ENCODE measurements at regions not wholly inside any gene's neighbourhood (a gene's known extent, or its start where the extent isn't known, plus 50 kb on each side); places are given as distances from the start of the nearest gene placed in this dataset.

- ATAC-seq, result no peak
- Mint-ChIP-seq H3K4me1 (peaks cover 11% of the 10 kb centered on the region), H3K27me3 (ENCODE audit: low read depth) (no peaks in the 10 kb centered on the region), H3K4me3 (no peak overlapping the region), H3K27ac (no peak overlapping the region), H3K9me3 (no peaks in the 10 kb centered on the region), H3K36me3 (no peaks in the 10 kb centered on the region)
- no peak for DNase-seq (ENCODE audit: low spot score)
- ChIA-PET POLR2A (no interaction called here), CTCF (no interaction called here)
- TF ChIP-seq, protein P1, sequence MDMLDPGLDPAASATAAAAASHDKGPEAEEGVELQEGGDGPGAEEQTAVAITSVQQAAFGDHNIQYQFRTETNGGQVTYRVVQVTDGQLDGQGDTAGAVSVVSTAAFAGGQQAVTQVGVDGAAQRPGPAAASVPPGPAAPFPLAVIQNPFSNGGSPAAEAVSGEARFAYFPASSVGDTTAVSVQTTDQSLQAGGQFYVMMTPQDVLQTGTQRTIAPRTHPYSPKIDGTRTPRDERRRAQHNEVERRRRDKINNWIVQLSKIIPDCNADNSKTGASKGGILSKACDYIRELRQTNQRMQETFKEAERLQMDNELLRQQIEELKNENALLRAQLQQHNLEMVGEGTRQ (CRISPR knock-in tag; IDR thresholded peaks at IDR 0.05), result no peak
- TF ChIP-seq EMX1 (CRISPR knock-in tag; IDR thresholded peaks at IDR 0.05) (no peak), MYBL2 (CRISPR knock-in tag; IDR thresholded peaks at IDR 0.05) (no peak), ZNF138 (CRISPR knock-in tag; conservative IDR thresholded peaks at IDR 0.05) (no peak), GRHL2 (CRISPR knock-in tag; IDR thresholded peaks at IDR 0.05; ENCODE audit: insufficient replicate concordance, severe bottlenecking) (no peak), JAZF1 (CRISPR knock-in tag; IDR thresholded peaks at IDR 0.05) (no peak), IRF2 (CRISPR knock-in tag; IDR thresholded peaks at IDR 0.05; ENCODE audit: borderline replicate concordance, low read depth) (no peak), ELF4 (CRISPR knock-in tag; IDR thresholded peaks at IDR 0.05; ENCODE audit: low read depth) (no peak), ATF2 (CRISPR knock-in tag; IDR thresholded peaks at IDR 0.05; ENCODE audit: borderline replicate concordance, low read depth) (no peak), ATF1 (CRISPR knock-in tag; IDR thresholded peaks at IDR 0.05) (no peak)
- TF ChIP-seq, protein P2, sequence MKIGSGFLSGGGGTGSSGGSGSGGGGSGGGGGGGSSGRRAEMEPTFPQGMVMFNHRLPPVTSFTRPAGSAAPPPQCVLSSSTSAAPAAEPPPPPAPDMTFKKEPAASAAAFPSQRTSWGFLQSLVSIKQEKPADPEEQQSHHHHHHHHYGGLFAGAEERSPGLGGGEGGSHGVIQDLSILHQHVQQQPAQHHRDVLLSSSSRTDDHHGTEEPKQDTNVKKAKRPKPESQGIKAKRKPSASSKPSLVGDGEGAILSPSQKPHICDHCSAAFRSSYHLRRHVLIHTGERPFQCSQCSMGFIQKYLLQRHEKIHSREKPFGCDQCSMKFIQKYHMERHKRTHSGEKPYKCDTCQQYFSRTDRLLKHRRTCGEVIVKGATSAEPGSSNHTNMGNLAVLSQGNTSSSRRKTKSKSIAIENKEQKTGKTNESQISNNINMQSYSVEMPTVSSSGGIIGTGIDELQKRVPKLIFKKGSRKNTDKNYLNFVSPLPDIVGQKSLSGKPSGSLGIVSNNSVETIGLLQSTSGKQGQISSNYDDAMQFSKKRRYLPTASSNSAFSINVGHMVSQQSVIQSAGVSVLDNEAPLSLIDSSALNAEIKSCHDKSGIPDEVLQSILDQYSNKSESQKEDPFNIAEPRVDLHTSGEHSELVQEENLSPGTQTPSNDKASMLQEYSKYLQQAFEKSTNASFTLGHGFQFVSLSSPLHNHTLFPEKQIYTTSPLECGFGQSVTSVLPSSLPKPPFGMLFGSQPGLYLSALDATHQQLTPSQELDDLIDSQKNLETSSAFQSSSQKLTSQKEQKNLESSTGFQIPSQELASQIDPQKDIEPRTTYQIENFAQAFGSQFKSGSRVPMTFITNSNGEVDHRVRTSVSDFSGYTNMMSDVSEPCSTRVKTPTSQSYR (CRISPR knock-in tag; IDR thresholded peaks at IDR 0.05), result no peak
- TF ChIP-seq, protein P3, sequence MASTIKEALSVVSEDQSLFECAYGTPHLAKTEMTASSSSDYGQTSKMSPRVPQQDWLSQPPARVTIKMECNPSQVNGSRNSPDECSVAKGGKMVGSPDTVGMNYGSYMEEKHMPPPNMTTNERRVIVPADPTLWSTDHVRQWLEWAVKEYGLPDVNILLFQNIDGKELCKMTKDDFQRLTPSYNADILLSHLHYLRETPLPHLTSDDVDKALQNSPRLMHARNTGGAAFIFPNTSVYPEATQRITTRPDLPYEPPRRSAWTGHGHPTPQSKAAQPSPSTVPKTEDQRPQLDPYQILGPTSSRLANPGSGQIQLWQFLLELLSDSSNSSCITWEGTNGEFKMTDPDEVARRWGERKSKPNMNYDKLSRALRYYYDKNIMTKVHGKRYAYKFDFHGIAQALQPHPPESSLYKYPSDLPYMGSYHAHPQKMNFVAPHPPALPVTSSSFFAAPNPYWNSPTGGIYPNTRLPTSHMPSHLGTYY (CRISPR knock-in tag; IDR thresholded peaks at IDR 0.05), result no peak
Observed at GRCh38 chr3:147301781-147302180, 104.6 kb downstream of the ZIC4 start.

GRCh38 chr3:147299656-147300055, 106.7 kb downstream of the ZIC4 start:
- H3K27me3 Mint-ChIP-seq (ENCODE audit: low read depth), result no peaks in the 10 kb centered on the region
- TF ChIP-seq ESRRA (CRISPR knock-in tag; IDR thresholded peaks at IDR 0.05; ENCODE audit: borderline replicate concordance), result no peak
- TF ChIP-seq, protein P4, sequence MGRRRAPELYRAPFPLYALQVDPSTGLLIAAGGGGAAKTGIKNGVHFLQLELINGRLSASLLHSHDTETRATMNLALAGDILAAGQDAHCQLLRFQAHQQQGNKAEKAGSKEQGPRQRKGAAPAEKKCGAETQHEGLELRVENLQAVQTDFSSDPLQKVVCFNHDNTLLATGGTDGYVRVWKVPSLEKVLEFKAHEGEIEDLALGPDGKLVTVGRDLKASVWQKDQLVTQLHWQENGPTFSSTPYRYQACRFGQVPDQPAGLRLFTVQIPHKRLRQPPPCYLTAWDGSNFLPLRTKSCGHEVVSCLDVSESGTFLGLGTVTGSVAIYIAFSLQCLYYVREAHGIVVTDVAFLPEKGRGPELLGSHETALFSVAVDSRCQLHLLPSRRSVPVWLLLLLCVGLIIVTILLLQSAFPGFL (CRISPR knock-in tag; IDR thresholded peaks at IDR 0.05; ENCODE audit: borderline replicate concordance), result no peak
- TF ChIP-seq NR2C2 (CRISPR knock-in tag; IDR thresholded peaks at IDR 0.05), result no peak
- TF ChIP-seq, protein P5, sequence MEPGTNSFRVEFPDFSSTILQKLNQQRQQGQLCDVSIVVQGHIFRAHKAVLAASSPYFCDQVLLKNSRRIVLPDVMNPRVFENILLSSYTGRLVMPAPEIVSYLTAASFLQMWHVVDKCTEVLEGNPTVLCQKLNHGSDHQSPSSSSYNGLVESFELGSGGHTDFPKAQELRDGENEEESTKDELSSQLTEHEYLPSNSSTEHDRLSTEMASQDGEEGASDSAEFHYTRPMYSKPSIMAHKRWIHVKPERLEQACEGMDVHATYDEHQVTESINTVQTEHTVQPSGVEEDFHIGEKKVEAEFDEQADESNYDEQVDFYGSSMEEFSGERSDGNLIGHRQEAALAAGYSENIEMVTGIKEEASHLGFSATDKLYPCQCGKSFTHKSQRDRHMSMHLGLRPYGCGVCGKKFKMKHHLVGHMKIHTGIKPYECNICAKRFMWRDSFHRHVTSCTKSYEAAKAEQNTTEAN (CRISPR knock-in tag; IDR thresholded peaks at IDR 0.05), result no peak
- DNase-seq (ENCODE audit: low spot score) (no peak), ATAC-seq (no peak)
- no peak overlapping the region for H3K27ac Mint-ChIP-seq
- peaks cover 11% of the 10 kb centered on the region for H3K4me1 Mint-ChIP-seq
- H3K36me3 Mint-ChIP-seq, result no peaks in the 10 kb centered on the region
- ChIA-PET POLR2A (no interaction called here), CTCF (no interaction called here)
- no peaks in the 10 kb centered on the region for H3K9me3 Mint-ChIP-seq
- H3K4me3 Mint-ChIP-seq, result no peak overlapping the region

Data from WTC11 (cell line).